NCI-H524 (cell line): ENCODE measurements at regions not wholly inside any gene's neighbourhood (a gene's known extent, or its start where the extent isn't known, plus 50 kb on each side); places are given as distances from the start of the nearest gene placed in this dataset.

Experiments
- DNase-seq, 2 experiments: peaks; one replicate each; lab custom pipeline; 2025; lab: John Stamatoyannopoulos, UW

GRCh38 chr5:2147504-2148311 lies 265.0 kb upstream of the IRX4 start:
- no peak for DNase-seq

GRCh38 chr5:2143646-2144353 lies 261.1 kb upstream of the IRX4 start:
- DNase-seq = no peak

GRCh38 chr5:2143088-2143487 lies 260.4 kb upstream of the IRX4 start:
- no peak for DNase-seq

- no peak for DNase-seq
These were observed 259.8 kb upstream of the IRX4 start for GRCh38 chr5:2142456-2142954.

GRCh38 chr5:2141254-2142000 lies 258.7 kb upstream of the IRX4 start:
- DNase-seq = peak in 1 of 2 experiments; percentile 33

GRCh38 chr5:2140501-2141175 lies 257.9 kb upstream of the IRX4 start:
- DNase-seq = no peak

- no peak for DNase-seq
These were observed 256.8 kb upstream of the IRX4 start for GRCh38 chr5:2139478-2139877.

- DNase-seq = no peak
These were observed 256.2 kb upstream of the IRX4 start for GRCh38 chr5:2138896-2139295.

GRCh38 chr5:2137444-2138050 lies 254.8 kb upstream of the IRX4 start:
- no peak for DNase-seq

GRCh38 chr5:2136728-2137333 lies 254.1 kb upstream of the IRX4 start:
- DNase-seq = no peak

GRCh38 chr5:2135833-2136232 lies 253.1 kb upstream of the IRX4 start:
- no peak for DNase-seq

GRCh38 chr5:2135354-2135753 lies 252.6 kb upstream of the IRX4 start:
- DNase-seq = no peak

GRCh38 chr5:2134543-2135292 lies 252.0 kb upstream of the IRX4 start:
- DNase-seq = no peak

- no peak for DNase-seq
These were observed 251.2 kb upstream of the IRX4 start for GRCh38 chr5:2133936-2134335.

GRCh38 chr5:2133080-2133479 lies 250.4 kb upstream of the IRX4 start:
- DNase-seq = no peak

- DNase-seq = no peak
These were observed 249.7 kb upstream of the IRX4 start for GRCh38 chr5:2132497-2132847.

GRCh38 chr5:2131826-2132496 lies 249.2 kb upstream of the IRX4 start:
- no peak for DNase-seq

GRCh38 chr5:2131196-2131595 lies 248.5 kb upstream of the IRX4 start:
- no peak for DNase-seq

GRCh38 chr5:2130361-2130760 lies 247.6 kb upstream of the IRX4 start:
- no peak for DNase-seq
